ACC112 (cell line): ENCODE measurements at regions not wholly inside any gene's neighbourhood (a gene's known extent, or its start where the extent isn't known, plus 50 kb on each side); places are given as distances from the start of the nearest gene placed in this dataset.

Source experiments
- H2AFZ ChIP-seq: fragments of 200-600 bp; sonication (generic); one replicate; pipeline ENCODE4 v1.6.0; 2017; ENCODE audit warnings: antibody characterized with exemption, low read length; ENCODE audit not compliant: unreplicated experiment
- H3K27ac ChIP-seq: fragments of 200-600 bp; sonication (generic); 2 replicates; pipeline ENCODE4 v1.5.1; 2014; ENCODE audit warnings: low read depth, mild to moderate bottlenecking, antibody characterized with exemption, low read length, moderate library complexity
- H3K27me3 ChIP-seq: fragments of 200-600 bp; sonication (generic); 2 replicates; pipeline ENCODE4 v1.6.1; 2014; ENCODE audit warnings: mild to moderate bottlenecking, antibody characterized with exemption, low read length, moderate library complexity, mixed read lengths; ENCODE audit not compliant: insufficient read depth
- H3K36me3 ChIP-seq: fragments of 200-600 bp; sonication (generic); 2 replicates; pipeline ENCODE4 v1.6.1; 2016; ENCODE audit warnings: mild to moderate bottlenecking, antibody characterized with exemption, low read length, moderate library complexity, mixed read lengths; ENCODE audit not compliant: insufficient read depth
- H3K4me1 ChIP-seq: fragments of 200-600 bp; sonication (generic); one replicate; pipeline ENCODE4 v1.6.1; 2016; ENCODE audit warnings: low read length, mixed read lengths; ENCODE audit not compliant: insufficient read depth, unreplicated experiment, control insufficient read depth
- H3K4me3 ChIP-seq: fragments of 200-600 bp; sonication (generic); 2 replicates; pipeline ENCODE4 v1.5.1; 2014; ENCODE audit warnings: mild to moderate bottlenecking, low read depth, low read length
- H3K79me2 ChIP-seq: fragments of 200-600 bp; sonication (generic); one replicate; pipeline ENCODE4 v1.6.0; 2016; ENCODE audit warnings: low read length; ENCODE audit not compliant: control insufficient read depth, unreplicated experiment, insufficient read depth

GRCh38 chr4:35824231-35824630 is 420.1 kb downstream of the ARAP2 start:
- Histone ChIP-seq H3K36me3 (no peaks in the 10 kb centered on the region), H3K4me1 (no peaks in the 10 kb centered on the region), H3K4me3 (no peak overlapping the region), H3K79me2 (no peaks in the 10 kb centered on the region), H3K27me3 (no peaks in the 10 kb centered on the region), H2AFZ (no peak overlapping the region), H3K27ac (no peak overlapping the region)

GRCh38 chr4:35835893-35836292 is 408.4 kb downstream of the ARAP2 start:
- no peaks in the 10 kb centered on the region for H3K36me3 ChIP-seq
- no peak overlapping the region for H3K27ac ChIP-seq
- H2AFZ ChIP-seq, result no peak overlapping the region
- H3K4me3 ChIP-seq, result no peak overlapping the region
- no peaks in the 10 kb centered on the region for H3K79me2 ChIP-seq
- H3K4me1 ChIP-seq, result no peaks in the 10 kb centered on the region
- H3K27me3 ChIP-seq, result no peaks in the 10 kb centered on the region

- no peaks in the 10 kb centered on the region for H3K79me2 ChIP-seq
- no peak overlapping the region for H2AFZ ChIP-seq
- H3K4me1 ChIP-seq, result no peaks in the 10 kb centered on the region
- no peak overlapping the region for H3K27ac ChIP-seq
- H3K36me3 ChIP-seq, result no peaks in the 10 kb centered on the region
- H3K27me3 ChIP-seq, result no peaks in the 10 kb centered on the region
- no peak overlapping the region for H3K4me3 ChIP-seq
Measured at GRCh38 chr4:35836596-35836995, 407.7 kb downstream of the ARAP2 start.

GRCh38 chr4:35867057-35867456 is 377.3 kb downstream of the ARAP2 start:
- no peak overlapping the region for H2AFZ ChIP-seq
- no peak overlapping the region for H3K4me3 ChIP-seq
- no peaks in the 10 kb centered on the region for H3K79me2 ChIP-seq
- H3K36me3 ChIP-seq, result no peaks in the 10 kb centered on the region
- H3K27me3 ChIP-seq, result no peaks in the 10 kb centered on the region
- H3K4me1 ChIP-seq, result no peaks in the 10 kb centered on the region
- no peak overlapping the region for H3K27ac ChIP-seq

GRCh38 chr4:35872273-35872672 is 372.0 kb downstream of the ARAP2 start:
- Histone ChIP-seq H3K27me3 (no peaks in the 10 kb centered on the region), H2AFZ (no peak overlapping the region), H3K4me3 (no peak overlapping the region), H3K36me3 (no peaks in the 10 kb centered on the region), H3K79me2 (no peaks in the 10 kb centered on the region), H3K4me1 (no peaks in the 10 kb centered on the region), H3K27ac (no peak overlapping the region)

GRCh38 chr4:35879479-35879878 is 364.8 kb downstream of the ARAP2 start:
- Histone ChIP-seq H3K4me1 (no peaks in the 10 kb centered on the region), H3K27ac (no peak overlapping the region), H3K27me3 (no peaks in the 10 kb centered on the region), H3K36me3 (no peaks in the 10 kb centered on the region), H2AFZ (no peak overlapping the region), H3K4me3 (no peak overlapping the region), H3K79me2 (no peaks in the 10 kb centered on the region)

- H3K27ac ChIP-seq, result no peak overlapping the region
- H3K4me3 ChIP-seq, result no peak overlapping the region
- H3K4me1 ChIP-seq, result no peaks in the 10 kb centered on the region
- H3K27me3 ChIP-seq, result no peaks in the 10 kb centered on the region
- H3K79me2 ChIP-seq, result no peaks in the 10 kb centered on the region
- H3K36me3 ChIP-seq, result no peaks in the 10 kb centered on the region
- H2AFZ ChIP-seq, result no peak overlapping the region
Measured at GRCh38 chr4:35883108-35883507, 361.2 kb downstream of the ARAP2 start.

- Histone ChIP-seq H2AFZ (no peak overlapping the region), H3K4me3 (no peak overlapping the region), H3K79me2 (no peaks in the 10 kb centered on the region)
Measured at GRCh38 chr4:35884714-35885480, 359.4 kb downstream of the ARAP2 start.

GRCh38 chr4:35897808-35898207 is 346.5 kb downstream of the ARAP2 start:
- Histone ChIP-seq H3K79me2 (no peaks in the 10 kb centered on the region), H2AFZ (no peak overlapping the region), H3K4me3 (no peak overlapping the region), H3K36me3 (no peaks in the 10 kb centered on the region), H3K27me3 (no peaks in the 10 kb centered on the region), H3K27ac (no peak overlapping the region), H3K4me1 (no peaks in the 10 kb centered on the region)

More at GRCh38 chr4:35884714-35885480, 359.4 kb downstream of the ARAP2 start:
- Histone ChIP-seq H3K4me1 (no peaks in the 10 kb centered on the region), H3K27ac (no peak overlapping the region), H3K27me3 (no peaks in the 10 kb centered on the region), H3K36me3 (no peaks in the 10 kb centered on the region)

GRCh38 chr4:35900286-35901243 is 343.7 kb downstream of the ARAP2 start:
- Histone ChIP-seq H3K79me2 (no peaks in the 10 kb centered on the region), H3K27me3 (no peaks in the 10 kb centered on the region), H2AFZ (no peak overlapping the region), H3K27ac (no peak overlapping the region), H3K36me3 (no peaks in the 10 kb centered on the region), H3K4me1 (no peaks in the 10 kb centered on the region), H3K4me3 (no peak overlapping the region)
